Mucosa of stomach (tissue), 1 donor: ENCODE measurements at regions not wholly inside any gene's neighbourhood (a gene's known extent, or its start where the extent isn't known, plus 50 kb on each side); places are given as distances from the start of the nearest gene placed in this dataset.
"Not testable (repeated sequence)": the region's sequence is repeated elsewhere in the genome, so short reads cannot be mapped to it uniquely, and the experiment has no call there.

Experiments used
- H3K27me3 ChIP-seq: one replicate; pipeline ENCODE4 v1.7.0; 2013; ENCODE audit warnings: mild to moderate bottlenecking, low read length; ENCODE audit not compliant: control insufficient read depth, insufficient read depth
- H3K36me3 ChIP-seq: one replicate; pipeline ENCODE4 v1.7.0; 2013; ENCODE audit warnings: low read length; ENCODE audit not compliant: control insufficient read depth, insufficient read depth
- H3K4me1 ChIP-seq: one replicate; pipeline ENCODE4 v1.7.0; 2013; ENCODE audit warnings: mild to moderate bottlenecking, low read length; ENCODE audit not compliant: control insufficient read depth, insufficient read depth
- H3K4me3 ChIP-seq: one replicate; pipeline ENCODE4 v1.7.0; 2013; ENCODE audit warnings: low read length
- H3K9ac ChIP-seq: one replicate; pipeline ENCODE4 v1.7.0; 2013; ENCODE audit warnings: mild to moderate bottlenecking, low read length, moderate library complexity
- H3K9me3 ChIP-seq: one replicate; pipeline ENCODE4 v1.7.0; 2013; ENCODE audit warnings: mild to moderate bottlenecking, low read length, moderate library complexity; ENCODE audit not compliant: control insufficient read depth
- donor health status: Pancreatic carcinoma.

DNA sequence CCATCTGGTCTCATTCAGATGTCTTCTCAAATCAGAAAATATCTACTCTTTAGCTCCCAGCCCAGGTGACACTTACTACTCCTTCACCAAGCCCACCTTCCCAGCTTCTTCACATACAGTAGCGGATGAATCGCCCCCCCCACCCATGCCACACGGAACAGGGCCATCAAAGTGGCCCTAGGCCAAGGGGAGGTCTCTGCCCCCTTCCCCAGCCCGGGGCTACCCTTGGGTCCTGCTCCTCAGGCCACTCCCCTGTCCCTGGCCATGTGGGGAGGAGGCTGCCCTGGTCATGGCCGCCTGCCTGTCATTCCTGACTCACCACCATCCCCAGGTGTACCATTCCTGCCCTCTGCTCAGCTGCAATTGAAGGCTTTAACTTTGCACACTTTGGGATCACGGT lies 142.8 kb downstream of the NECTIN1 start:
- no peak overlapping the region for H3K4me3 ChIP-seq
- H3K27me3 ChIP-seq, result peaks cover 10% of the 10 kb centered on the region
- no peak overlapping the region for H3K9ac ChIP-seq
- no peaks in the 10 kb centered on the region for H3K9me3 ChIP-seq
- H3K36me3 ChIP-seq, result no peaks in the 10 kb centered on the region
- H3K4me1 ChIP-seq, result peaks cover 45% of the 10 kb centered on the region

DNA sequence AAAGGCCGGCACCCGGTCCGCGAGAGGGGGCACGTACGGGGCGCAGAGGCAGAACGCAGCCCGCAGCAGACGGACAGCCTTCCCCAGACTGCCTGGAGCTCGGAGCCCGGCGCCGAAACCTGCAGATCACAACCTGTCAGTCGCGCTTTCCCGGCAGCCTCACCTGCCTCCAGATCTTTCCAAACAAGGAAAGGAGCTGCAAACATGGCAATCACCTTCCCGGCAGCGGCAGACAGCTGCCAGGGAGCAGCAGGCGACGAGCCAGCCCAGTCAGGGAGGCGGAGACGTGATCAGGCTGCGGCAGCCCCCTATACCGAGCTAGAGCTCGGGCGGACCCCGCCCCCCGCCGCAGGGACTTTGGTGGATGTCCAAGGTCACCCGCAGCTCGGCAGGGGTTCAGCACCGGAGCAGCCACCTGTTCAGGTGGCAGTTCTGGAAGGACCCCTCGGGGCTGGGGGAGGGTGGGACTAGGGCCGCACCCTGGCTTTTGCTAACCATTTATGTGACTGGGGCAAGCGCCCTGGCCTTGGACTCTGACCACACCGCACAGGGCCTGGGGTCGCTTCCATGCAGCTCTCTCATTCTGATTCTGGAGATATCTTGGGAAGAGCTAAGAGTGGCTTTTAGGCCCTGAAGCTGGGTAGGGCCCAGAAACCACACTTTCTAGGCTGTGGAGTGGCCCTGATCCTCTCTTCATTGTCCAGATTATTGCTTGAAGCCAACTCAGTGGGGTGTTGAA lies 143.8 kb downstream of the NECTIN1 start:
- Histone ChIP-seq H3K4me3 (peak overlapping the region; percentile 33), H3K4me1 (peaks cover 36% of the 10 kb centered on the region), H3K36me3 (no peaks in the 10 kb centered on the region), H3K9me3 (no peaks in the 10 kb centered on the region), H3K9ac (peak overlapping the region; percentile 74), H3K27me3 (peaks cover 10% of the 10 kb centered on the region)

DNA sequence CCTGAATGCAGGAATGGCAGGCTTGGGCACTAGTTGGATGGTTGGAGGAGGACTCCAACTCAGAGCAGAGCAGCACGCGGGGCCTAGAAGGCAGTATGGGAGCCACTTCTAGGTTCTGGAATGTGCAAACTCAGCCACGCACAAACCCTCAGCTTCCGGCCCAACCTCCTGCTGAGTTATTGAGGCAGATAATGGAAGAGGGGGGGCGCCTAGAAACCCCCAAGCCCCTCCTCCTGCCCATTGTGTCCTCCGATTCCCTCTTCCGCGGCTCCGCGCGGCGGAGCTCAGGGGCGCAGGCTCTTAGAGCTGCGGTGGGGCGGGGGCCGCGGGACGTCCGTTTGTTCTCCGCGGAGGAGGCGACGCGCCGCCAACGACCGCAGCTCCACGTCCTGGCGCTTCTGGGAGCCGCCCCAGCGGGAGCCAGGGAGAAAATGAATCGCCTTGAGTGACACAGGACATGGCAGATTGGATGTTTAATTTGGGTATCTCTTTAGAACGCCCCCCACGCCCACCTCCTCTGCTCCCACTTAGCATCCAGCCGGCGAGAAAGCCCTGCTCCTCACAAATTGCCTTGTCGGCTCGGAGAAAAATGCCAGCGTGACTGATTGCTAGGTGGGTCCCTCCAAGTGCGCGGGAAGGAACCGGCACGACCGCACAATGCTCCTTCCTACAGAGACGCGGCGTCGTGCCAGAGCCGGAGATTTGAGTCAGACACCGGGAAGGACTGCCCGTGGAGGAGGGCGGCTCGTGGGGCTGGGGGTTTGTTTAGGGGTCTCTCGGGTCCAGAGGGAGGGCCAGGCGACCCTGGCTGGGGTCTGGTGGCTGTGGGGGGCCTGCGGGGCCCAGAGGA lies 144.6 kb downstream of the NECTIN1 start:
- peaks cover 31% of the 10 kb centered on the region for H3K4me1 ChIP-seq
- H3K9ac ChIP-seq, result peak overlapping the region; percentile 74
- no peaks in the 10 kb centered on the region for H3K9me3 ChIP-seq
- H3K27me3 ChIP-seq, result peaks cover 10% of the 10 kb centered on the region
- no peaks in the 10 kb centered on the region for H3K36me3 ChIP-seq
- H3K4me3 ChIP-seq, result peak overlapping the region; percentile 33

GRCh38 chr11:119583585-119583984 lies 145.4 kb downstream of the NECTIN1 start:
- Histone ChIP-seq H3K36me3 (no peaks in the 10 kb centered on the region), H3K9ac (no peak overlapping the region), H3K27me3 (peaks cover 10% of the 10 kb centered on the region), H3K4me1 (peaks cover 38% of the 10 kb centered on the region), H3K4me3 (no peak overlapping the region), H3K9me3 (no peaks in the 10 kb centered on the region)

DNA sequence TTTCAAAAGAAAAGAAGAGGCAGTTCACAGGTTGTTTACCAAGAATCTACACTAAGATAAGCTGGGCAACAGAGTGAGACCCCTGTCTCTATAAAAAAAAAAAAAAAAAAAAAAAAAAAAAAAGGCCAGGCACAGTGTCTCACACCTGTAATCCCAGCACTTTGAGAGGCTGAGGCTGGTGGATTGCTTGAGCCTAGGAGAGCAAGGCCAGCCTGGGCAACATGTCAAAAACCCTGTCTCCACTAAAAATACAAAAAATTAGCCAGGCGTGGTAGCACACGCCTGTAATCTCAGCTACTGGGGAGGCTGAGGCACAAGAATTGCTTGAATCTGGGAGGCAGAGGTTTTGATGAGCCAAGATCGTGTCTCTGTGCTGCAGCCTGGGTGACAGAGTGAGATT lies 147.6 kb downstream of the NECTIN1 start:
- H3K9me3 ChIP-seq, H3K4me3 ChIP-seq, H3K9ac ChIP-seq, H3K36me3 ChIP-seq: not testable (repeated sequence)
- H3K27me3 ChIP-seq, result peaks cover 10% of the 10 kb centered on the region
- H3K4me1 ChIP-seq, result peaks cover 43% of the 10 kb centered on the region

DNA sequence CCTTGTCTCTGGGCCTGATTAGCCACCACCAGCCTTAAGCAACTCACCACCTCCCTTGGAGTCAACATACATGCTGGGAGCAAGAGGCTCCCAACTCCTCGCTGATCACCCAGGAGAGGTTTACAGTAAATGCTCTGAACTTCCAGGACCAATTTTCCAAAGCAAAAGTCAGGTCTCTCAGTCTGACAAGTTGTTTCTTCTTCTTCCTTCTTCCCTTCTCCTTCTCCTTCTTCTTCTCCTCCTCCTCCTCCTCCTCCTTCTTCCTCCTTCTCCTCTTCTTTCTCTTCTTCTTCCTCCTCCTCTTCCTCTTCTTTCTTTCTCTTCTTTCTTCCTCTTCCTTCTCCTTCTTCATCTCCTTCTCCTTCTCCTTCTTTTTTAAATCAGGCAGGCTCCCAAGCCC lies 148.2 kb downstream of the NECTIN1 start:
- no peaks in the 10 kb centered on the region for H3K9me3 ChIP-seq
- peaks cover 10% of the 10 kb centered on the region for H3K27me3 ChIP-seq
- H3K9ac ChIP-seq, result no peak overlapping the region
- no peak overlapping the region for H3K4me3 ChIP-seq
- no peaks in the 10 kb centered on the region for H3K36me3 ChIP-seq
- H3K4me1 ChIP-seq, result peaks cover 38% of the 10 kb centered on the region

DNA sequence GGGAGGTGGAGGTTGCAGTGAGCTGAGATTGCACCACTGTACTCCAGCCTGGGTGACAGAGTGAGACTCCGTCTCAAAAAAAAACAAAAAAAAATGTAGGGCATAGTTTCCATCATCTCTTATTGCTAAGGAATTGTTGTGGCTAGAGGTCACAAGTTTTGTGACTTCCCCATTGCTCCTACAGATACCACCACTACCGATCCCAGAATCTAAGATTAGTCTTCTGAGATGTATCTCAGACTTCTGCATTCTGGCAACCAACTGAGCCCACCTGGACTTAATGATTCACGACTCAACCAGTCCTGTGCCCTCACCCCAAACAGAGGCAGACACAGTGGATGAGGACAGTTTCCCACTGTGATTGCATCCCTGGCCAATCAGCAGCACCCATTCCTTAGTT lies 148.9 kb downstream of the NECTIN1 start:
- no peaks in the 10 kb centered on the region for H3K9me3 ChIP-seq
- no peak overlapping the region for H3K4me3 ChIP-seq
- peaks cover 4% of the 10 kb centered on the region for H3K27me3 ChIP-seq
- no peak overlapping the region for H3K9ac ChIP-seq
- H3K4me1 ChIP-seq, result peaks cover 31% of the 10 kb centered on the region
- no peaks in the 10 kb centered on the region for H3K36me3 ChIP-seq

DNA sequence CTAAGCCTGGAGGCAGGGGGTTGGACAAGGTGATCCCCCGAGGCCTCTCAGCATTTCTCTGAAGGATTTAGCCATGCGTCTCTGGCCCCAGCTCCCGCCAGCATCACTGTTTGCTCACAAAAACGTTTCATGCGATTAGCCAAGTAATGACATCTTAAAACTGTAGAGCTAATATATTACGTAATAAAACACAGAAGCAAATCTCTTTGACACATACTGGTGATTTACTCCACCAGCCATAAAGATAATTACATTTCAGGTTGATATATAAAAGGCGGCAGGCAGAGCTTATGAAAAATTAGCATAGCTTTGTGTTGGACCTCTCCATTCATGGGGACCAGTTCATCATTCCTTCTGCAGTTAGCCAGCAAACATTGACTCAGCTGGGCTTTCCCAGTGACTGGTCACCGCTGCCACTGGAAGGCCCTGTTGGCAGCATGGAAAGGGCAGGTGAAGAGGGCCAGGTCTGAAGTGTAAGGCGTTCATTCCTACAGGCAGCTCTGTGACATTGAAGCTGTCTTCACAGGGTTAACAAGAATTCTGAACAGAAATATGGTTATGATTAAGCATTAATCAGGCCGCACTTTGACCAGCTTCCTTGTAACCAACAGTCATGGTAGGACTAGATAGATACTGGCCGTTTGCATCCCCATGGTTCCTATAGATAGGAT lies 150.3 kb downstream of the NECTIN1 start:
- no peaks in the 10 kb centered on the region for H3K27me3 ChIP-seq
- H3K4me1 ChIP-seq, result peaks cover 18% of the 10 kb centered on the region
- H3K9me3 ChIP-seq, result no peaks in the 10 kb centered on the region
- no peak overlapping the region for H3K4me3 ChIP-seq
- no peaks in the 10 kb centered on the region for H3K36me3 ChIP-seq
- no peak overlapping the region for H3K9ac ChIP-seq

DNA sequence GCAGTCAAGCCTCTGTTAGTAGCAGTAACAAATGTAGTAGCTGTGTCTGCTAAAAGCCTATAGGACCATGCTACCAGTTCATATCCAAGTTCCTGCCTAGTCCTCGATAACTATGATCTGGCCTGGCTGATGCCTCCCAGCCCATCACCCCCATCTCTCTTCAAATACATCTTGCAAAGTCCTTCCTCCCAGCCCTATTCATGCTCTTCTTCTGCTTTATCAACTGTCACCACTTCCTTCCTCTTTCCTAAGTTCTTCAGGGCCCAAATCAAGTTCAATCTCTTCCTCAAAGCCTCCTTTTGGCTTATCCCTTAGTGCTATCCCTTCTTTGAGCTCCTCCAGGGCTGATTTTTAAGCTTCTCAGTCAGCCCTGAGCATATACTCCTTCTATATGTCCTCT lies 150.9 kb upstream of the THY1 start:
- Histone ChIP-seq H3K4me1 (peaks cover 25% of the 10 kb centered on the region), H3K4me3 (no peak overlapping the region), H3K9ac (no peak overlapping the region), H3K9me3 (no peaks in the 10 kb centered on the region), H3K36me3 (no peaks in the 10 kb centered on the region), H3K27me3 (no peaks in the 10 kb centered on the region)

- no peak overlapping the region for H3K4me3 ChIP-seq
- no peaks in the 10 kb centered on the region for H3K36me3 ChIP-seq
- no peak overlapping the region for H3K9ac ChIP-seq
- no peaks in the 10 kb centered on the region for H3K27me3 ChIP-seq
- H3K9me3 ChIP-seq, result no peaks in the 10 kb centered on the region
- peaks cover 30% of the 10 kb centered on the region for H3K4me1 ChIP-seq
These were observed 149.8 kb upstream of the THY1 start for GRCh38 chr11:119572481-119573424.

GRCh38 chr11:119571311-119571710 lies 148.3 kb upstream of the THY1 start:
- no peak overlapping the region for H3K4me3 ChIP-seq
- H3K9ac ChIP-seq, result no peak overlapping the region
- H3K27me3 ChIP-seq, result no peaks in the 10 kb centered on the region
- H3K9me3 ChIP-seq, result no peaks in the 10 kb centered on the region
- peaks cover 44% of the 10 kb centered on the region for H3K4me1 ChIP-seq
- H3K36me3 ChIP-seq, result no peaks in the 10 kb centered on the region
